ENCODE measurements at regions not wholly inside any gene's neighbourhood (a gene's known extent, or its start where the extent isn't known, plus 50 kb on each side); places are given as distances from the start of the nearest gene placed in this dataset.

- Histone ChIP-seq H4K91ac (ENCODE audit: low read depth, low read length, poor library complexity) (no peak overlapping the region), H3K9ac (ENCODE audit: low read depth, low read length, poor library complexity) (no peak overlapping the region), H2BK12ac (ENCODE audit: low read length) (no peak overlapping the region), H3K9me3 (replicated peaks in 1 of 2; ENCODE audit: control insufficient read depth in 2 of 2, insufficient read depth in 1 of 2, low read depth in 1 of 2, low read length in 2 of 2) (no peaks in the 10 kb centered on the region), H3K23ac (ENCODE audit: low read depth, low read length, poor library complexity) (no peak overlapping the region), H3K27me3 (ENCODE audit: control insufficient read depth in 3 of 3, insufficient read depth in 3 of 3, low read depth in 1 of 3, low read length in 3 of 3) (no peaks in the 10 kb centered on the region), H3K36me3 (replicated peaks in 1 of 2; ENCODE audit: control insufficient read depth in 2 of 2, insufficient read depth in 2 of 2, low read length in 2 of 2) (no peaks in the 10 kb centered on the region), H3K4ac (ENCODE audit: low read length) (no peak overlapping the region), H2AK5ac (ENCODE audit: low read depth, low read length) (no peak overlapping the region), H2AFZ (ENCODE audit: low read length) (no peak overlapping the region), H4K8ac (ENCODE audit: low read depth, low read length) (no peak overlapping the region), H2BK15ac (ENCODE audit: low read length) (no peak overlapping the region), H3K27ac (replicated peaks; ENCODE audit: low read length) (no peak overlapping the region), H2BK120ac (ENCODE audit: low read depth, low read length) (no peak overlapping the region), H3K79me1 (ENCODE audit: low read depth, low read length) (no peaks in the 10 kb centered on the region), H3K4me2 (ENCODE audit: insufficient read depth, low read length, poor library complexity, severe bottlenecking) (no peak overlapping the region), H2BK5ac (ENCODE audit: low read length) (no peak overlapping the region), H3K14ac (ENCODE audit: low read length) (no peak overlapping the region), H3K4me1 (ENCODE audit: control insufficient read depth in 2 of 2, insufficient read depth in 1 of 2, low read depth in 1 of 2, low read length in 2 of 2) (peaks cover 10 to 22% of the 10 kb centered on the region in 2 donors), H3K18ac (ENCODE audit: low read length) (no peak overlapping the region), H3K4me3 (ENCODE audit: low read length in 2 of 2) (no peak overlapping the region)
- no CpG with 5 or more reads among the region's 4 CpGs for WGBS, 2 donors (ENCODE audit: extremely low coverage in 2 of 2, insufficient read length in 2 of 2, insufficient replicate concordance in 1 of 2)
- DNase-seq (ENCODE audit: low spot score): no peak
These were observed 275.6 kb upstream of the NOVA1 start for GRCh38 chr14:26873362-26873960.

- Histone ChIP-seq H4K8ac (ENCODE audit: low read depth, low read length) (no peak overlapping the region), H2AK5ac (ENCODE audit: low read depth, low read length) (no peak overlapping the region), H3K4me1 (ENCODE audit: control insufficient read depth in 2 of 2, insufficient read depth in 1 of 2, low read depth in 1 of 2, low read length in 2 of 2) (peaks cover 3 to 4% of the 10 kb centered on the region in 2 donors), H2BK15ac (ENCODE audit: low read length) (no peak overlapping the region), H3K79me1 (ENCODE audit: low read depth, low read length) (no peaks in the 10 kb centered on the region), H2BK120ac (ENCODE audit: low read depth, low read length) (no peak overlapping the region), H2AFZ (ENCODE audit: low read length) (peak overlapping the region; percentile 7), H3K4ac (ENCODE audit: low read length) (no peak overlapping the region), H3K23ac (ENCODE audit: low read depth, low read length, poor library complexity) (no peak overlapping the region), H2BK12ac (ENCODE audit: low read length) (no peak overlapping the region), H3K36me3 (replicated peaks in 1 of 2; ENCODE audit: control insufficient read depth in 2 of 2, insufficient read depth in 2 of 2, low read length in 2 of 2) (peaks cover 0 to 2% of the 10 kb centered on the region in 2 donors), H3K27ac (replicated peaks; ENCODE audit: low read length) (no peak overlapping the region), H2BK5ac (ENCODE audit: low read length) (no peak overlapping the region), H4K91ac (ENCODE audit: low read depth, low read length, poor library complexity) (no peak overlapping the region), H3K14ac (ENCODE audit: low read length) (no peak overlapping the region), H3K4me3 (ENCODE audit: low read length in 2 of 2) (no peak overlapping the region), H3K27me3 (ENCODE audit: control insufficient read depth in 3 of 3, insufficient read depth in 3 of 3, low read depth in 1 of 3, low read length in 3 of 3) (no peaks in the 10 kb centered on the region), H3K18ac (ENCODE audit: low read length) (no peak overlapping the region), H3K4me2 (ENCODE audit: insufficient read depth, low read length, poor library complexity, severe bottlenecking) (no peak overlapping the region), H3K9ac (ENCODE audit: low read depth, low read length, poor library complexity) (no peak overlapping the region), H3K9me3 (replicated peaks in 1 of 2; ENCODE audit: control insufficient read depth in 2 of 2, insufficient read depth in 1 of 2, low read depth in 1 of 2, low read length in 2 of 2) (peaks cover 2 to 4% of the 10 kb centered on the region in 2 donors)
- WGBS, 2 donors (ENCODE audit: extremely low coverage in 2 of 2, insufficient read length in 2 of 2, insufficient replicate concordance in 1 of 2): no CpG with 5 or more reads among the region's 1 CpG
- no peak for DNase-seq (ENCODE audit: low spot score)
These were observed 290.0 kb upstream of the NOVA1 start for GRCh38 chr14:26887847-26888246.

- no peak for DNase-seq (ENCODE audit: low spot score)
- H3K27ac ChIP-seq (replicated peaks; ENCODE audit: low read length): no peak overlapping the region
- no peak overlapping the region for H3K14ac ChIP-seq (ENCODE audit: low read length)
- no peak overlapping the region for H2BK120ac ChIP-seq (ENCODE audit: low read depth, low read length)
- no peak overlapping the region for H3K23ac ChIP-seq (ENCODE audit: low read depth, low read length, poor library complexity)
- no peaks in the 10 kb centered on the region for H3K79me1 ChIP-seq (ENCODE audit: low read depth, low read length)
- H4K8ac ChIP-seq (ENCODE audit: low read depth, low read length): no peak overlapping the region
- H2BK5ac ChIP-seq (ENCODE audit: low read length): no peak overlapping the region
- H3K9me3 ChIP-seq (replicated peaks in 1 of 2; ENCODE audit: control insufficient read depth in 2 of 2, insufficient read depth in 1 of 2, low read depth in 1 of 2, low read length in 2 of 2): peaks cover 0 to 2% of the 10 kb centered on the region in 2 donors
- H3K9ac ChIP-seq (ENCODE audit: low read depth, low read length, poor library complexity): no peak overlapping the region
- WGBS, 2 donors (ENCODE audit: extremely low coverage in 2 of 2, insufficient read length in 2 of 2, insufficient replicate concordance in 1 of 2): no CpG with 5 or more reads among the region's 1 CpG
- no peak overlapping the region for H3K18ac ChIP-seq (ENCODE audit: low read length)
- H3K4ac ChIP-seq (ENCODE audit: low read length): no peak overlapping the region
- peaks cover 3 to 4% of the 10 kb centered on the region in 2 donors for H3K4me1 ChIP-seq (ENCODE audit: control insufficient read depth in 2 of 2, insufficient read depth in 1 of 2, low read depth in 1 of 2, low read length in 2 of 2)
- no peak overlapping the region for H2AK5ac ChIP-seq (ENCODE audit: low read depth, low read length)
- H2BK12ac ChIP-seq (ENCODE audit: low read length): no peak overlapping the region
- H3K4me2 ChIP-seq (ENCODE audit: insufficient read depth, low read length, poor library complexity, severe bottlenecking): no peak overlapping the region
- H2AFZ ChIP-seq (ENCODE audit: low read length): no peak overlapping the region
- no peak overlapping the region for H4K91ac ChIP-seq (ENCODE audit: low read depth, low read length, poor library complexity)
- H2BK15ac ChIP-seq (ENCODE audit: low read length): no peak overlapping the region
- H3K27me3 ChIP-seq (ENCODE audit: control insufficient read depth in 3 of 3, insufficient read depth in 3 of 3, low read depth in 1 of 3, low read length in 3 of 3): no peaks in the 10 kb centered on the region
- H3K4me3 ChIP-seq (ENCODE audit: low read length in 2 of 2): no peak overlapping the region
- peaks cover 0 to 2% of the 10 kb centered on the region in 2 donors for H3K36me3 ChIP-seq (replicated peaks in 1 of 2; ENCODE audit: control insufficient read depth in 2 of 2, insufficient read depth in 2 of 2, low read length in 2 of 2)
These were observed 290.8 kb upstream of the NOVA1 start for GRCh38 chr14:26888592-26888991.

- no peak overlapping the region for H2BK12ac ChIP-seq (ENCODE audit: low read length)
- no peak overlapping the region for H2AFZ ChIP-seq (ENCODE audit: low read length)
- no peak overlapping the region for H3K4me2 ChIP-seq (ENCODE audit: insufficient read depth, low read length, poor library complexity, severe bottlenecking)
- DNase-seq (ENCODE audit: low spot score): no peak
- H3K18ac ChIP-seq (ENCODE audit: low read length): no peak overlapping the region
- WGBS, 2 donors (ENCODE audit: extremely low coverage in 2 of 2, insufficient read length in 2 of 2, insufficient replicate concordance in 1 of 2): no CpG with 5 or more reads among the region's 3 CpGs
- no peaks in the 10 kb centered on the region for H3K27me3 ChIP-seq (ENCODE audit: control insufficient read depth in 3 of 3, insufficient read depth in 3 of 3, low read depth in 1 of 3, low read length in 3 of 3)
- no peak overlapping the region for H3K4me3 ChIP-seq (ENCODE audit: low read length in 2 of 2)
- H3K14ac ChIP-seq (ENCODE audit: low read length): no peak overlapping the region
- H3K27ac ChIP-seq (replicated peaks; ENCODE audit: low read length): no peak overlapping the region
- H4K8ac ChIP-seq (ENCODE audit: low read depth, low read length): no peak overlapping the region
- H2BK15ac ChIP-seq (ENCODE audit: low read length): no peak overlapping the region
- H2BK5ac ChIP-seq (ENCODE audit: low read length): no peak overlapping the region
- peaks cover 2 to 6% of the 10 kb centered on the region in 2 donors for H3K9me3 ChIP-seq (replicated peaks in 1 of 2; ENCODE audit: control insufficient read depth in 2 of 2, insufficient read depth in 1 of 2, low read depth in 1 of 2, low read length in 2 of 2)
- H3K9ac ChIP-seq (ENCODE audit: low read depth, low read length, poor library complexity): no peak overlapping the region
- H3K23ac ChIP-seq (ENCODE audit: low read depth, low read length, poor library complexity): no peak overlapping the region
- H3K79me1 ChIP-seq (ENCODE audit: low read depth, low read length): no peaks in the 10 kb centered on the region
- H2AK5ac ChIP-seq (ENCODE audit: low read depth, low read length): no peak overlapping the region
- H4K91ac ChIP-seq (ENCODE audit: low read depth, low read length, poor library complexity): no peak overlapping the region
- no peak overlapping the region for H2BK120ac ChIP-seq (ENCODE audit: low read depth, low read length)
- H3K4ac ChIP-seq (ENCODE audit: low read length): no peak overlapping the region
- H3K36me3 ChIP-seq (replicated peaks in 1 of 2; ENCODE audit: control insufficient read depth in 2 of 2, insufficient read depth in 2 of 2, low read length in 2 of 2): no peaks in the 10 kb centered on the region
- H3K4me1 ChIP-seq (ENCODE audit: control insufficient read depth in 2 of 2, insufficient read depth in 1 of 2, low read depth in 1 of 2, low read length in 2 of 2): no peaks in the 10 kb centered on the region
These were observed 298.6 kb upstream of the NOVA1 start for GRCh38 chr14:26896447-26896846.

Data from neuronal stem cell (in vitro differentiated cells).